ENCODE measurements at regions not wholly inside any gene's neighbourhood (a gene's known extent, or its start where the extent isn't known, plus 50 kb on each side); places are given as distances from the start of the nearest gene placed in this dataset.
"Not testable (repeated sequence)": the region's sequence is repeated elsewhere in the genome, so short reads cannot be mapped to it uniquely, and the experiment has no call there.

GRCh38 chr7:4352069-4352468 lies 330.0 kb upstream of the FOXK1 start:
- TF ChIP-seq, protein P1, sequence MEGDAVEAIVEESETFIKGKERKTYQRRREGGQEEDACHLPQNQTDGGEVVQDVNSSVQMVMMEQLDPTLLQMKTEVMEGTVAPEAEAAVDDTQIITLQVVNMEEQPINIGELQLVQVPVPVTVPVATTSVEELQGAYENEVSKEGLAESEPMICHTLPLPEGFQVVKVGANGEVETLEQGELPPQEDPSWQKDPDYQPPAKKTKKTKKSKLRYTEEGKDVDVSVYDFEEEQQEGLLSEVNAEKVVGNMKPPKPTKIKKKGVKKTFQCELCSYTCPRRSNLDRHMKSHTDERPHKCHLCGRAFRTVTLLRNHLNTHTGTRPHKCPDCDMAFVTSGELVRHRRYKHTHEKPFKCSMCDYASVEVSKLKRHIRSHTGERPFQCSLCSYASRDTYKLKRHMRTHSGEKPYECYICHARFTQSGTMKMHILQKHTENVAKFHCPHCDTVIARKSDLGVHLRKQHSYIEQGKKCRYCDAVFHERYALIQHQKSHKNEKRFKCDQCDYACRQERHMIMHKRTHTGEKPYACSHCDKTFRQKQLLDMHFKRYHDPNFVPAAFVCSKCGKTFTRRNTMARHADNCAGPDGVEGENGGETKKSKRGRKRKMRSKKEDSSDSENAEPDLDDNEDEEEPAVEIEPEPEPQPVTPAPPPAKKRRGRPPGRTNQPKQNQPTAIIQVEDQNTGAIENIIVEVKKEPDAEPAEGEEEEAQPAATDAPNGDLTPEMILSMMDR (IDR thresholded peaks at IDR 0.05) = no peak
- TF ChIP-seq POLR2A (IDR thresholded peaks at IDR 0.05) = no peak
- no peak for DNase-seq
- H3K36me3 ChIP-seq = no peaks in the 10 kb centered on the region
- H3K4me3 ChIP-seq = no peak overlapping the region
- no peak overlapping the region for H3K27ac ChIP-seq
- H3K27me3 ChIP-seq = no peaks in the 10 kb centered on the region
- no peaks in the 10 kb centered on the region for H3K9me3 ChIP-seq
- no peaks in the 10 kb centered on the region for H3K4me1 ChIP-seq

DNA sequence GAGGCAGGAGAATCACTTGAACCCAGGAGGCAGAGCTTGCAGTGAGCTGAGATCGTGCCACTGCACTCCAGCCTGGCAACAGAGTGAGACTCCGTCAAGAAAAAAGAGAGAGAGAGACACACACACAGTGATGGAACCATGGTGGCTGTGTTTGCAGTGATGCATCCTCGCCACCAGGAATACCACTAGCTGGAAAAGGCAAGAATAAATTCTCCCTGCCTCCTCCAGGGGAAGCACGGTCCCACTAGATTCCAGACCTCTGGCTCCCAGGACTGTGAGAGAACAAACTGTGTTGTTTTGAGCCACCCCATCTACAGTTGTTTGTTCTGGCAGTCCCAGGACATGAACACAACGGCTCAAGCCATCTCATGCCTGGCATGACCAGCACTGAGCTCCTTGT lies 320.3 kb upstream of the FOXK1 start:
- H3K27me3 ChIP-seq = no peaks in the 10 kb centered on the region
- H3K4me3 ChIP-seq = no peak overlapping the region
- no peak for DNase-seq
- no peaks in the 10 kb centered on the region for H3K4me1 ChIP-seq
- TF ChIP-seq, protein P1 (IDR thresholded peaks at IDR 0.05) = no peak
- no peak for TF ChIP-seq POLR2A (IDR thresholded peaks at IDR 0.05)
- no peaks in the 10 kb centered on the region for H3K36me3 ChIP-seq
- H3K27ac ChIP-seq = no peak overlapping the region
- H3K9me3 ChIP-seq = no peaks in the 10 kb centered on the region

DNA sequence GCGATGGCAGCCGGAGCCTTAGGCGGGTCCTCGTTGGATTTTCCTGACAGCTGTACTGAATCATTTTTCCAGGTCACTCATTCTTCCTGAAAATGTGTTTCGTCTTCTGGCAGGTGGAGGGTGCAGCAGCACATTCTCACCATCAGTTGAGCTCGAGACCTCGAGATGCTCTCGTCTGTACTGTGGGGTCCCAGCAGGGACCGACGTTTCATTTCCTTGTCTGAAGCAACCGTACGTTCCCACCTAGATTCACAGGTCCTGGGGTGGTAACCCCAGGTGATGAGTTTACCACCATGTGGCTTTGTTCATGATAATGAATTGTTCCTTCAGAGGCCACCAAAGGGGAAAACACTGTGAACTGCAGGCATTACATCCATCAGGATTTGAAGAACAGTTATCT lies 298.5 kb upstream of the FOXK1 start:
- Histone ChIP-seq H3K27me3 (no peaks in the 10 kb centered on the region), H3K36me3 (no peaks in the 10 kb centered on the region), H3K4me1 (no peaks in the 10 kb centered on the region), H3K27ac (no peak overlapping the region), H3K4me3 (no peak overlapping the region), H3K9me3 (no peaks in the 10 kb centered on the region)
- no peak for DNase-seq
- no peak for TF ChIP-seq POLR2A (IDR thresholded peaks at IDR 0.05)
- TF ChIP-seq, protein P1 (IDR thresholded peaks at IDR 0.05) = no peak

DNA sequence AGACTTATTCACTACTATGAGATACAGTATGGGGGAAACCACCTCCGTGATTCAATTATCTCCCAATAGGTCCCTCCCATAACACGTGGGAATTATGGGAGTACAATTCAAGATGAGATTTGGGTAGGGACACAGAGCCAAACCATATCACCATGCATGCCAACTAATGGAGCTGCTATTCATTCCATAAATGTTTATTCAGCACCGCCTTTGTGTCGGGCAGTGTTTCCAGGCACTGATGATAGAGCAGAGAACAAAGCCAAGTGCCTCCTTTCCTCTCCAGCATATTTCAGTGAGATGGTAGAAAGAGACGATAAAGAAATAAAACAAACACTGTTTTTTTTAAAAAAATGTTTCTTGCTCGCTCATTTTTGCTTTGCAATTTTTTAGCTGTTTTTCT lies 295.9 kb upstream of the FOXK1 start:
- DNase-seq = no peak
- Histone ChIP-seq H3K4me3 (no peak overlapping the region), H3K4me1 (no peaks in the 10 kb centered on the region), H3K27me3 (no peaks in the 10 kb centered on the region), H3K36me3 (no peaks in the 10 kb centered on the region), H3K9me3 (no peaks in the 10 kb centered on the region), H3K27ac (no peak overlapping the region)
- TF ChIP-seq POLR2A (IDR thresholded peaks at IDR 0.05) = no peak
- TF ChIP-seq, protein P1 (IDR thresholded peaks at IDR 0.05) = no peak

DNA sequence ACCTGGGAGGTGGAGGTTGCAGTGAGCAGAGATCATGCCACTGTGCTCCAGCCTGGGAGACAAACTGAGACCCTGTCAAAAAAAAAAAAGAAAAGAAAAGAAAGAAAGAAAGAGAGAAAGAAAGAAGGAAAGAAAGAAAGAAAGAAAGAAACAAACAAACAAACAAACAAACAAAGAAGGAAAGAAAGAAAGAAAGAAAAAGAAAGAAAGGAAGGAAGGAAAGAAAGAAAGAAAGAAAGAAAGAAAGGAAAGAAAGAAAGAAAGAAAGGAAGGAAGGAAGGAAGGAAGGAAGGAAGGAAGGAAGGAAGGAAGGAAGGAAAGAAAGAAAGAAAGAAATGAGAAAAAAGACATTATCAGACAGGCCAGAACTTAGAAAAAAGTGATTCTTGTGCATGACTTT lies 291.0 kb upstream of the FOXK1 start:
- H3K9me3 ChIP-seq, DNase-seq, H3K4me1 ChIP-seq, H3K4me3 ChIP-seq, H3K36me3 ChIP-seq, H3K27ac ChIP-seq, H3K27me3 ChIP-seq: not testable (repeated sequence)

DNA sequence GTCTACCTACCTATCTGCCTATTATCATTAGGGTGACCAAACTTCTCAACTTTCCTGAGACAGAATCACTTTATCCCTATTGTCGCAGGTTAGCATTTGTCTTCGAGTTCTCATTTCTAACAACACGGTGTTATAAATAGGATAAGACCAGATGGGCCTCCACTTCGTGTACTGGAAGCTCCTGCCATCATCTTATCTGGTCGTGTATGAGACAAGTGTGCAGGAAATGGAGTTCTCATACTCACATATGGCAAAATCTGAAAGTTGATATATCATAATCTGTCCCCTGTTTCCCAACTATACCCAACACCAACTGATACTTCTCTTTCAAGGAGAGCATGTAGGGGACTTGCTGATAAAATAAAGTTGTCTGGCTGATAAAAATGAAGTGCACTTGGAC lies 287.4 kb upstream of the FOXK1 start:
- no peak overlapping the region for H3K4me3 ChIP-seq
- TF ChIP-seq, protein P1 (IDR thresholded peaks at IDR 0.05) = no peak
- no peak for TF ChIP-seq POLR2A (IDR thresholded peaks at IDR 0.05)
- no peaks in the 10 kb centered on the region for H3K27me3 ChIP-seq
- DNase-seq = no peak
- no peaks in the 10 kb centered on the region for H3K4me1 ChIP-seq
- H3K27ac ChIP-seq = no peak overlapping the region
- no peaks in the 10 kb centered on the region for H3K9me3 ChIP-seq
- H3K36me3 ChIP-seq = no peaks in the 10 kb centered on the region

All from Peyer's patch (tissue), 4 donors.